ENCODE measurements at regions not wholly inside any gene's neighbourhood (a gene's known extent, or its start where the extent isn't known, plus 50 kb on each side); places are given as distances from the start of the nearest gene placed in this dataset.

DNA sequence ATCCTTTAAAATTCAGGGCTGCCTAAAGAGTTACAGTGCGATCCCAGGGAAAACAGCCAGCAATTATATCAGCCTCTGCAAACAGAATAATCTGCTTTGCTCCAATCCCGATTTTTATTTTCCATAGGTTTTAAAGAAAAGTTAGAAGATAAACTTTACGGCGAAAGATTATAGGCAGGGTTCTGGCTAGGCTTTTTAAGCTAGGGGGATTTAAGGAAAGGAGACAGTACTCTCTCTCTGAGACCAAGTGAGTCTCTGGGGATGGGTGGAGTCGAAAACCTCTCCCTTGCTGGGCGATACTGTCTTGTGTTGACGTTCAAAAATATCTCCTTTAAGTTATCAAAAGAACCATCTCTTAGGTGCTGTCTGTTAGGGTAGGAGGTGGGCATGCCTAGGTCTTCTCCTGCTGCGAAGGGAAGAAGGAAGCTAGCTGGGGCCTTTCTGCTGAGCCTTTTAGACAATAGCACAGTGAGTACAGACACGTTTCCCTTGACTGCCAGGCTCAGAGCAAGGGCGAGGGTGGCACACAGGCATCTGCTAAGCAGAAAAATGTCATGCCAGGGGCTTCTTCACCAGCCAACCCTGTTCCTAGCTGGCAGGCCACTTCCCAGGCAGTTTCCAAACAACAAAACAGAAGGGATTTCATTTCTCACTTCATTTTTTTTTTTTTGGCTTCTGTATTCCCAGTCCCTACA is 167.9 kb upstream of the MAF start:
- no peak for DNase-seq

GRCh38 chr16:79767421-79768275 is 167.1 kb upstream of the MAF start:
- no peak for DNase-seq

DNA sequence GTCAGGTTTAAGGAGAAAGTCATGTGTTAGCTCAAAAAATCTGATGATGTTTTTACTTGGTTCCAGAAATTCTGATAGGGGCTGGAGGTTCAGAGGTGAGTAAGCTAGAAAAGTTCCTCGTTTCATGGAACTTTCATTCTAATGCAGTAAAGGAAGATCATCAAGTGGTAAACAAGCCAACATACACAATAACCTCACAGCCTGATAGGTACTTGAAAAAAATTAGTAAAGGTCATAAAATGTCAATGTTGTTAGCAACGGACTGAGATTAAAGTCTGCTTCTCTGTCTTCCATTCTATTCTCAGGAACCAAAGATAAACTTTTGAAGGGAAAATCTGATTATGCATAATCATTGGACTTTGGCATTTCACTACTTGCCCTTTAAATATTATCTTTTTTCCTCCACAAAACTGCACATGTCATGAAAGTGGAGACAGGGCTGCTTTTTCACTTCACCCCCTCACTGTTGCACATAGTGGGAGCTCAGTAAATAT is 165.4 kb upstream of the MAF start:
- DNase-seq = no peak

- DNase-seq = no peak
Observed at GRCh38 chr16:79765431-79765830, 164.9 kb upstream of the MAF start.

DNA sequence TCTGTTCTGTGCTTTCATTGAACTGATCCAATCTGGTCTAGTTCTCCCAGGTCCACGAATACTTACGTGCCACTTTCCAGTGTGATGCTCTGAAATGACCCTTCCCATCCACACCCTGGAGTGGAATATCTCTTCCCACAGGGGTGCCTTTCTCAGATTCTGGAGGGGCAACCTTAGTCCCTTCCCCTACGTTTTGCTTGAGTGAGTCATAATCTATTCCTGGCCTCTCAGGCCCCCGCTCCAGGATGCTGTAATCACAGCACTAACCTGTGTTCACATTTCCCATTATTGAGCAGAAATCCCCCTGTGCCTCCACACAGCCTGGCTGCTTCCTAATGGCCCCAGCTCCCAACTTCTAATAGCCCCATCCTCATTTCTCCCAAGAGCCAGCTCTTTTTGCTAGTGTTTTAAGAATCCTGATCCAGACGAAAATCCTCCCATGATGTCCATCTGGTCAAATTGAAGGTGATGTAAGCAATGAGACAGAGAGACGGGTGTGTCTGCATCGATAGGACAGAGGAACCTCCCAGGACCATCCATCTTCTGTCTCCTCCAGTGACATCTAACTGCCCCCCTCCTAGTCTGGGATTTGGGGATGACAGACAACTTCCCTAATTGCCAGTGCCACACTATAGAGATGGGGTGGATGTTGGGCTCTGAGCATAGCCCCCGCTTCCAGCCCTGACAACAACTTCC is 164.0 kb upstream of the MAF start:
- no peak for DNase-seq

GRCh38 chr16:79762217-79762616 is 161.7 kb upstream of the MAF start:
- DNase-seq = no peak

DNA sequence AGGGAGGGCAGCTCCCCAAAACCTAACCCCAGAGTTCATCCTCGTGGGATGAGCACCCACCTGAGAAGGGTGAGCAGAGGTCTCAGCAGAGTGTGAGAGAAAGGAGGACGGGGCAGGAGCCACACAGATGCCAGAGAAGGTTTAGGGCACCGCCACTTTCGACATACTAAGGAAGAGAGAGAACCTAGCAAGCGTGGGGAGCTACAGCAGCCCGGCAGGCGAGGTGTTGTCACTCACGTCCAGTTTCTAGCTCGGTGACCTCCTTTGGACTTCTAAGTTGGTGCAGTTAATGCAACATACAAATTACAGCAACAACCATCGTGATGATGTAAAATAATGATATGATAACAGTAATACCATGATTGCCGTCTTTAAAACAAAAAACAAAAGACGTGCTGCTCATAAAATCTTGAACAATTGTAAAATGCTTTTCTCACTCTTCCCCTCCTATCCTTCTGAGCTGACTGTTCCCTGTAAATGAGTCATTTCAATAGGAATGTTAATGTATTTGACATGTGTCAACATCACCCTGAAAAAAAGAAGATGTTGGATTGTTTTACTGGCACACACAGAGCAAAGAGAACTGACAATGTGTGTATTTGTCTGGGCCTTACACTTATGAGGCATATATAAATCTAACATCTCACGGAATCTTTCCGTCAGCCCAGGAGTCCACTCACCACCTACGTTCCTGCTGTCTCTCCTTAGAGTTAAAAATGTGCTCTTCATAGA is 158.2 kb upstream of the MAF start:
- DNase-seq = no peak

DNA sequence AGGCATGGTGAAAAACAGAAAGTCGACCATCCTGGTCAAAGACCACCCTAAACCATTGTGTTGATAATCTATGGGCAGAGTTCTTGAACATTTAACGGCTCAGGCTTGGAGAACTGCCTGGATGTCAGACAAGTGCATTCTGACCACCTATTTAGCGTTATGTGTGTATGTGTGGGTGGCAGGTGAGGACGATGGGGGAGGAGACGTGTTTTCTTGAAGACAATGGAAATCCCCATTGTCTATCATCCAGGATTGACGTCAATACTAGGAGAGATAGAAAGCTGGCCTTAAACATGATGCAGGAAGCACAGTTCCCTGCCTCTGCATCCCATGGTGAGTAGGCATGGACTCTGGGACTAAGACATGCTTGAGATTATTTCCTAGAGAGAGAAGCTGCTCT is 157.4 kb upstream of the MAF start:
- DNase-seq = no peak

- DNase-seq = no peak
Observed at GRCh38 chr16:79757163-79757562, 156.6 kb upstream of the MAF start.

GRCh38 chr16:79756571-79756970 is 156.0 kb upstream of the MAF start:
- DNase-seq = no peak

DNA sequence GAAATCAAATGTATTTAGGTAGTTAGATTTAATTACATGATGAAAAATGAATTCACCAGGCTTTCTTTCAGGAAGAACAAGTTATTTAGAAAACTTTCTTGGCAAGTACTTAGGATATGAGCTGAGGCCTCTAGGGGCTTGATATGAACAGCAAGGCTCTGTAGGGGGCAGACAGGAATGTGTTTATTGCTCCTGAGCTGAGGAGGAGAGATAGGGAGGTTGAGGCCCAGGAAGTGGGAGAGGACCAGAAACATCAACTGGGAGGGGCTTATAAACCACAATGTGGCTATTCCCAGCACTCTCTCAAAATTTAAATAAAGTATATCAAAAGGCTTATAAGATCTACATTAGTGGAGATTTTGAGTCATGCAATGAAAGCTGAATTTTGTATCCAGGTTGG is 154.0 kb upstream of the MAF start:
- no peak for DNase-seq

GRCh38 chr16:79754081-79754480 is 153.5 kb upstream of the MAF start:
- DNase-seq = no peak

DNA sequence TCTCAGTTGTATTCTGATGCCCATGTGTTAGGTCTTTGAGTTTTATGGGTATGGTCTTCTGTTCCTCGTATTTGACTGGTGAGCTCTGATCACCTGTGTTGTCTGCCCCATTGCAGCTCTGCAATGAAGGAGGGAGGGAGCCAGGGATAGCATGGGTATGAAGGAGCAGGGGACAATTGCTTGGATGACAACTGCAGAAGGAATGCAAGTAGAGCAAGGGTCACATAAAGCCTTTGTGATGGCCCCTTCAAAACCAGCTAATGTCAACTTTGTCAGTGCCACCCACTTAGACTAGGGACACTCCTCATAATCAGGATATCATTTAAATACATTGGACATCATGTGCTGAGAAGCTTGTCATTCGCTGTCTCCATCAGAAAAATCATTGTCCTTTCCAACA is 152.7 kb upstream of the MAF start:
- no peak for DNase-seq

GRCh38 chr16:79752396-79752795 is 151.9 kb upstream of the MAF start:
- DNase-seq = no peak

DNA sequence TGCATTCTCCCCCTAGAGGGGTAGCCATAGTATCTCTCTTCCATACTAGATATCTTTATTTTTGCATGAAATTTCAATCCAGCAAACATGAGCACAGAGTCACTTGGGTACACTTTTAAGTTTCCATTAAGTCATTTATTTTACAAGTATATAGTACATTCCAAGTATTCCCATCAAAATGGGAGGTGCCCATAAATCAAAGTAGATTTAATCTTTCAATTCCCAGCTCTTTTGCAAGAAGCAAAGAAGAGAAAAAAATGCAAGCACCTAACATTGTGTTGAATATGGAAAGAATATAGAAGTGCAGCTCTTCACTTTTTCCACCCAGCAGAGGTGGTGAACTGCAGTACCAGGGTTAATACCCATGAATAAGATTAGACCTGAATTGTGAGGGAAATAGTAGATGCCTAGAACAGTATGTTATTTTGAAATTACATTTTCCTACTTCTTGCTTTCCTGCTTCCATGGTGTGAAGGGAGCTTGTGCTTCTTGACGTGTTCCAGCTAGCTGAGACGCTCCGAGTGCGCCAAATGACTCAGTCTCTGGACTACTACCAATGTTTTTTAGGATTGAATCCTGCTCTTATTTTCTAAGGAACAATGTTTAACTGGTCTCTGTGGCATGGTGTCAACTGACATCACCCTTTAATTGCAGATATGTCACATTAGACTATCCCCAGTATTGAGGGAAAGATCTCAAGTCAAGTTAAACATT is 151.1 kb upstream of the MAF start:
- no peak for DNase-seq

DNA sequence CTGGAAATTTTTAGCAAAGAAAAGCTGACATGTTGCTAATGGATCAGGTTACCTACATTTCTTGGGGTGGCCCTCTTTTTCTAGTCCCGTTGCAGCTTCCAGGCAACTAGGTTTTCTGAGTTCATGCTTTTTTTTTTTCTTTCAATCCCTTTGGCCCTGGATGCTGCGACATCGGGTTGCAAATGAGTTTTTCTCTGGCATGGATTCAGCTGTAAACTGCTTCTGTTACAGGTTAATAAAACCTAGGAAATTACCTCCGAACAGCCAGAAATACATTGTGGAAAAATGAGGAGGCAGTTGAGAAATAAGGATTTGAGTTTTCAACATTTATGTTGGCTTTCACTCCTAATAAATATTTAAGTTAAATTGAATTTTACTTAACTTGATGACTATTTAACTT is 149.8 kb upstream of the MAF start:
- no peak for DNase-seq

DNA sequence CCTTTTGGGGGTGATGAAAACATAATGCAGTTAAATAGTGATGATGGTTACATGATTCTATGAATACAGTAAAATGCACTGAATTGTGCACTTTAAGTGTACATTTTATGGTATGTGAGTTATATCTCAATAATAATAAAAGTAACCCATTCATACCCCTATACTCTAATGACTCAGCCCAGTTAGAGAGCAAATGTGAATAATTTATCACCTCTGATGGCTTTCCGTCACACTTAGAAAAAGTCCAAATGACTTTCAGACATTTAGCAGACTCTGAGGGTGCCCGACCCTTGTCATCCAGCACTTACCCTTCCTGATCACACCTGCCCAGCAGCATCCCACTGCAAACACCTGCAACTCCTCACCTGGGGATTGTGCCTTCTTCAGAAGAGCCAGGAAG is 148.1 kb upstream of the MAF start:
- no peak for DNase-seq

GRCh38 chr16:79747688-79748087 is 147.2 kb upstream of the MAF start:
- DNase-seq = no peak

DNA sequence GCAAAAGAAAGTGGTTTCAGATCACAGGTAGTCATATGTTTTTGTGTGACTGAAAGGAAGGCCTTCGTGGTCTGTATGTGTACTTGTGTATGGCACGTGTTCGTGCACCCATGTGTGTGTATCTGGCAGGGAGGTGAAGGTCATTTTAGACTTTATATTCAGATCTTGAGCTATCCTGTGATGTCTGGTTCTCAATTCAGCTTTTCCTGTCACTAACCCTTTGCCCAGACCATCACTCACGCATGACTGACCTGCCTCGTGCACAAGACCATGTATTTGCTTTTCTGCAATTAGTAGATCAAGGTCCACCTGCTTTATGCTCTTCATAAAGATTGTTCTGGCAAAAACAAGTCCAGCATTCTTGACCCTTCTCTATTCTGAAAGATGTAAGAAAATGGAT is 139.7 kb upstream of the MAF start:
- no peak for DNase-seq

DNA sequence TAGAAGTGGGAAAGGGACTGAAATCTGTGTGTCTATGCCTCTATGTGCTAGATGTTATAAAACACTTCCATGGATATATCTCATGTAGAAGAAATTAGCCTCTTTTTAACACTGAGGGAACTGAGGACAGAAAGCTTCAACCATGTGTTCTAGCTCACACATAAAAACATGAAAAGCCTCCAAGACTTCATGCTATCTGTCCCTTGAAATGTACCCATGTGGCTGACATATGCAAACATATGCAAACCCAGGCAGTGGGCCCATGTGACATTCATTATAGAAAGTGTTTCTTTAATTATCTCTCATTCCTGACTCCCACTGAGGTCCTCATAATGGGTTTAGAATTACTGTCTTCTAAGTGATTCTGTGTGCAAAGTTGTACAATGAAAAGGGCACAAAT is 134.7 kb upstream of the MAF start:
- no peak for DNase-seq

DNA sequence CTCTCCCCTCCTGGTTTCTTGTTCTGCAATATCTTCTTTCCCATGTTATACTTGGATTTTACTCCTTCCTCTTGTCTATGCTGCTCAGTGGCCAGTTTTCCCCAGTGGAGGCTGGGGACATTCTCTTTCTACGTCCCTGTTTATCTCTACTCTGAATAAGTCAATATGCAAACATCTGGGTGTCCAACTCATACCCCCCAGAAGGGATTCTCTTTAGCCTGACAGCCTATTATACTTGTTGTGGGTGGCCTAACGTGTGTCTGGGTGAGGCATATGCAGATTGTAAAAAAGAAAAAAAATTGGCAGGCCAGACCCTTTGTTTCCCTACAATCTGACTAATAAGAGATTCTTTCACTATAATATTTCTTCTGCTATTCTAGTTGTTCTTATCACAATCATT is 134.2 kb upstream of the MAF start:
- DNase-seq = no peak

- DNase-seq = no peak
Observed at GRCh38 chr16:79728923-79729240, 128.3 kb upstream of the MAF start.

All from activated CD4-positive, alpha-beta T cell treated with anti-CD3 and anti-CD28 coated beads, Interleukin-10, Interleukin-2, amounts not matched to agents 100 ng/mL and 50 ng/mL, durations not matched to agents 16 hours and 8 hours (primary cell).